SJCRH30 (cell line): ENCODE measurements at regions not wholly inside any gene's neighbourhood (a gene's known extent, or its start where the extent isn't known, plus 50 kb on each side); places are given as distances from the start of the nearest gene placed in this dataset.

Source experiments
- DNase-seq, 2 experiments: peaks; one replicate each; pipeline ENCODE4 v3.0.0-alpha.2; 2015 to 2020
- H3K27ac ChIP-seq: fragments of 250-450 bp; sonication (Bioruptor Pico); 2 replicates; pipeline ENCODE4 v1.5.1; 2020; ENCODE audit warnings: mild to moderate bottlenecking, moderate library complexity
- H3K27me3 ChIP-seq: fragments of 250-450 bp; sonication (Bioruptor Pico); 2 replicates; pipeline ENCODE4 v1.5.1; 2020; ENCODE audit warnings: mild to moderate bottlenecking, moderate library complexity
- H3K36me3 ChIP-seq: fragments of 250-450 bp; sonication (Bioruptor Pico); 2 replicates; pipeline ENCODE4 v1.5.1; 2020; ENCODE audit warnings: mild to moderate bottlenecking, moderate library complexity
- H3K4me1 ChIP-seq: fragments of 250-450 bp; sonication (Bioruptor Pico); 2 replicates; pipeline ENCODE4 v1.5.1; 2020; ENCODE audit warnings: mild to moderate bottlenecking, moderate library complexity
- H3K4me3 ChIP-seq: fragments of 250-450 bp; sonication (Bioruptor Pico); 2 replicates; pipeline ENCODE4 v1.5.1; 2020; ENCODE audit warnings: mild to moderate bottlenecking, moderate library complexity
- H3K9me3 ChIP-seq: fragments of 250-450 bp; sonication (Bioruptor Pico); replicated peaks from 2 replicates; pipeline ENCODE4 v1.5.1; 2020; ENCODE audit warnings: mild to moderate bottlenecking, moderate library complexity

- Histone ChIP-seq H3K27ac (no peak overlapping the region), H3K27me3 (0 out of 2 replicates have a peak, but pooled peaks cover 3% of the 10 kb centered on the region), H3K9me3 (no peaks in the 10 kb centered on the region), H3K4me1 (no peaks in the 10 kb centered on the region), H3K36me3 (no peaks in the 10 kb centered on the region), H3K4me3 (no peak overlapping the region)
- no peak for DNase-seq
These were observed 465.5 kb upstream of the ID2 start for GRCh38 chr2:8216397-8216796.

- Histone ChIP-seq H3K4me1 (no peaks in the 10 kb centered on the region), H3K9me3 (no peaks in the 10 kb centered on the region), H3K27me3 (0 out of 2 replicates have a peak, but pooled peaks cover 3% of the 10 kb centered on the region), H3K36me3 (no peaks in the 10 kb centered on the region), H3K4me3 (no peak overlapping the region), H3K27ac (no peak overlapping the region)
- DNase-seq, result no peak
These were observed 464.3 kb upstream of the ID2 start for GRCh38 chr2:8217468-8218030.

GRCh38 chr2:8219096-8219495 is 462.8 kb upstream of the ID2 start:
- Histone ChIP-seq H3K9me3 (no peaks in the 10 kb centered on the region), H3K36me3 (no peaks in the 10 kb centered on the region), H3K27me3 (0 out of 2 replicates have a peak, but pooled peaks cover 3% of the 10 kb centered on the region), H3K4me3 (no peak overlapping the region), H3K27ac (no peak overlapping the region), H3K4me1 (no peaks in the 10 kb centered on the region)
- no peak for DNase-seq

GRCh38 chr2:8219631-8220355 is 462.1 kb upstream of the ID2 start:
- no peak overlapping the region for H3K27ac ChIP-seq
- H3K9me3 ChIP-seq, result no peaks in the 10 kb centered on the region
- DNase-seq, result no peak
- 0 out of 2 replicates have a peak, but pooled peaks cover 3% of the 10 kb centered on the region for H3K27me3 ChIP-seq
- no peaks in the 10 kb centered on the region for H3K4me1 ChIP-seq
- no peak overlapping the region for H3K4me3 ChIP-seq
- H3K36me3 ChIP-seq, result no peaks in the 10 kb centered on the region

GRCh38 chr2:8222979-8223694 is 458.7 kb upstream of the ID2 start:
- no peak overlapping the region for H3K4me3 ChIP-seq
- no peaks in the 10 kb centered on the region for H3K36me3 ChIP-seq
- no peaks in the 10 kb centered on the region for H3K4me1 ChIP-seq
- no peaks in the 10 kb centered on the region for H3K9me3 ChIP-seq
- no peak for DNase-seq
- no peak overlapping the region for H3K27ac ChIP-seq
- H3K27me3 ChIP-seq, result 0 out of 2 replicates have a peak, but pooled peaks cover 3% of the 10 kb centered on the region

GRCh38 chr2:8223695-8224346 is 458.0 kb upstream of the ID2 start:
- no peaks in the 10 kb centered on the region for H3K4me1 ChIP-seq
- no peak for DNase-seq
- no peak overlapping the region for H3K27ac ChIP-seq
- H3K27me3 ChIP-seq, result 0 out of 2 replicates have a peak, but pooled peaks cover 3% of the 10 kb centered on the region
- no peaks in the 10 kb centered on the region for H3K9me3 ChIP-seq
- H3K36me3 ChIP-seq, result no peaks in the 10 kb centered on the region
- no peak overlapping the region for H3K4me3 ChIP-seq

GRCh38 chr2:8224347-8225190 is 457.3 kb upstream of the ID2 start:
- H3K36me3 ChIP-seq, result no peaks in the 10 kb centered on the region
- DNase-seq, result no peak
- H3K27ac ChIP-seq, result no peak overlapping the region
- no peaks in the 10 kb centered on the region for H3K4me1 ChIP-seq
- no peak overlapping the region for H3K4me3 ChIP-seq
- no peaks in the 10 kb centered on the region for H3K9me3 ChIP-seq
- H3K27me3 ChIP-seq, result no peaks in the 10 kb centered on the region

- H3K4me1 ChIP-seq, result no peaks in the 10 kb centered on the region
- H3K27ac ChIP-seq, result no peak overlapping the region
- H3K27me3 ChIP-seq, result no peaks in the 10 kb centered on the region
- no peaks in the 10 kb centered on the region for H3K36me3 ChIP-seq
- no peaks in the 10 kb centered on the region for H3K9me3 ChIP-seq
- no peak overlapping the region for H3K4me3 ChIP-seq
- no peak for DNase-seq
These were observed 456.6 kb upstream of the ID2 start for GRCh38 chr2:8225266-8225665.

GRCh38 chr2:8225798-8226197 is 456.1 kb upstream of the ID2 start:
- H3K4me1 ChIP-seq, result no peaks in the 10 kb centered on the region
- H3K9me3 ChIP-seq, result no peaks in the 10 kb centered on the region
- H3K4me3 ChIP-seq, result no peak overlapping the region
- DNase-seq, result no peak
- no peaks in the 10 kb centered on the region for H3K27me3 ChIP-seq
- no peak overlapping the region for H3K27ac ChIP-seq
- H3K36me3 ChIP-seq, result no peaks in the 10 kb centered on the region

GRCh38 chr2:8229546-8229986 is 452.3 kb upstream of the ID2 start:
- peak; percentile 27 to 42 for DNase-seq
- no peak overlapping the region for H3K27ac ChIP-seq

GRCh38 chr2:8230466-8230865 is 451.4 kb upstream of the ID2 start:
- no peak overlapping the region for H3K4me3 ChIP-seq

More at GRCh38 chr2:8229546-8229986, 452.3 kb upstream of the ID2 start:
- H3K4me3 ChIP-seq, result no peak overlapping the region
- H3K36me3 ChIP-seq, result no peaks in the 10 kb centered on the region
- H3K9me3 ChIP-seq, result no peaks in the 10 kb centered on the region
- H3K4me1 ChIP-seq, result no peaks in the 10 kb centered on the region
- no peaks in the 10 kb centered on the region for H3K27me3 ChIP-seq

GRCh38 chr2:8231902-8232301 is 450.0 kb upstream of the ID2 start:
- H3K36me3 ChIP-seq, result no peaks in the 10 kb centered on the region
- no peak overlapping the region for H3K4me3 ChIP-seq
- H3K27ac ChIP-seq, result no peak overlapping the region
- H3K9me3 ChIP-seq, result no peaks in the 10 kb centered on the region
- H3K4me1 ChIP-seq, result no peaks in the 10 kb centered on the region
- DNase-seq, result no peak
- H3K27me3 ChIP-seq, result no peaks in the 10 kb centered on the region

More at GRCh38 chr2:8230466-8230865, 451.4 kb upstream of the ID2 start:
- no peak for DNase-seq
- Histone ChIP-seq H3K4me1 (no peaks in the 10 kb centered on the region), H3K27me3 (no peaks in the 10 kb centered on the region), H3K27ac (no peak overlapping the region), H3K36me3 (no peaks in the 10 kb centered on the region), H3K9me3 (no peaks in the 10 kb centered on the region)

GRCh38 chr2:8232871-8233270 is 449.0 kb upstream of the ID2 start:
- DNase-seq, result no peak
- Histone ChIP-seq H3K9me3 (no peaks in the 10 kb centered on the region), H3K4me3 (no peak overlapping the region), H3K27me3 (no peaks in the 10 kb centered on the region), H3K4me1 (no peaks in the 10 kb centered on the region), H3K27ac (no peak overlapping the region), H3K36me3 (no peaks in the 10 kb centered on the region)

GRCh38 chr2:8234253-8234652 is 447.6 kb upstream of the ID2 start:
- no peak for DNase-seq
- H3K36me3 ChIP-seq, result no peaks in the 10 kb centered on the region
- H3K4me1 ChIP-seq, result no peaks in the 10 kb centered on the region
- no peak overlapping the region for H3K27ac ChIP-seq
- no peaks in the 10 kb centered on the region for H3K9me3 ChIP-seq
- no peak overlapping the region for H3K4me3 ChIP-seq
- H3K27me3 ChIP-seq, result no peaks in the 10 kb centered on the region
